H1 (cell line): ENCODE measurements at regions not wholly inside any gene's neighbourhood (a gene's known extent, or its start where the extent isn't known, plus 50 kb on each side); places are given as distances from the start of the nearest gene placed in this dataset.

Experiments
- CTCF ChIA-PET: fragments of 300-600 bp; sonication (Branson Sonifier 250); formaldehyde crosslinking; loops from one replicate; lab custom pipeline; 2021; ENCODE audit not compliant: partially characterized antibody; lab: Charles Lee
- POLR2A ChIA-PET: fragments of 300-600 bp; sonication (Branson Sonifier 250); formaldehyde crosslinking; loops from one replicate; lab custom pipeline; 2021; ENCODE audit warnings: inconsistent platforms; ENCODE audit not compliant: partially characterized antibody; lab: Charles Lee
- DNase-seq, 2 experiments: peaks; one replicate each; pipeline versions ENCODE4 v3.0.0 to v3.0.0-alpha.2; 2010 to 2022; ENCODE audit warnings: low spot score in 2 of 2, low read depth in 1 of 2, mixed read lengths in 1 of 2
- FAIRE-seq: peaks from 2 replicates; lab custom pipeline; 2011; peaks lifted over from hg19 to GRCh38; lab: Jason Lieb, UNC
- H2AFZ ChIP-seq: 2 replicates; pipeline ENCODE4 v1.8.1; 2012; ENCODE audit warnings: low read length, inconsistent platforms
- H2AK5ac ChIP-seq: 2 replicates; pipeline ENCODE4 v1.6.1; 2013; ENCODE audit warnings: low read depth, low read length
- H2BK120ac ChIP-seq: replicated peaks from 2 replicates; pipeline ENCODE3; 2013; ENCODE audit warnings: low read depth, low read length, inconsistent platforms
- H2BK12ac ChIP-seq: 2 replicates; pipeline ENCODE4 v1.6.1; 2013; ENCODE audit warnings: low read depth, low read length
- H2BK15ac ChIP-seq: 2 replicates; pipeline ENCODE4 v1.6.1; 2013; ENCODE audit warnings: low read length
- H2BK20ac ChIP-seq: 2 replicates; pipeline ENCODE4 v1.6.1; 2013; ENCODE audit warnings: low read length
- H2BK5ac ChIP-seq: 2 replicates; pipeline ENCODE4 v1.6.1; 2013; ENCODE audit warnings: low read depth, low read length
- H3K14ac ChIP-seq: 2 replicates; pipeline ENCODE4 v1.6.1; 2013; ENCODE audit warnings: inconsistent platforms; ENCODE audit not compliant: insufficient read length
- H3K18ac ChIP-seq: 2 replicates; pipeline ENCODE4 v1.6.1; 2013; ENCODE audit warnings: low read length; ENCODE audit errors: extremely low read depth
- H3K23ac ChIP-seq: 2 replicates; pipeline ENCODE4 v1.6.1; 2013; ENCODE audit warnings: inconsistent platforms; ENCODE audit not compliant: insufficient read length
- H3K23me2 ChIP-seq: 2 replicates; pipeline ENCODE4 v1.6.1; 2013; ENCODE audit warnings: low read depth, low read length
- H3K27ac ChIP-seq: 2 replicates; pipeline ENCODE4 v1.6.1; 2011; ENCODE audit warnings: low read depth, low read length, inconsistent platforms
- H3K27me3 ChIP-seq, 4 experiments: replicated peaks in 1 of 4; 1 replicate in 1 of 4; 2 replicates in 3 of 4; pipeline versions ENCODE4 v1.6.1 to v1.8.1; 2011 to 2013; ENCODE audit warnings: low read length in 3 of 4, mild to moderate bottlenecking in 3 of 4, inconsistent platforms in 2 of 4, mixed read lengths in 2 of 4, moderate library complexity in 1 of 4; ENCODE audit not compliant: control insufficient read depth in 3 of 4, insufficient read depth in 3 of 4; ENCODE audit errors: extremely low read depth in 1 of 4
- H3K36me3 ChIP-seq, 4 experiments: 2 replicates each; pipeline versions ENCODE4 v1.6.1 to v1.8.1; 2011 to 2013; ENCODE audit warnings: mild to moderate bottlenecking in 4 of 4, low read length in 3 of 4, moderate library complexity in 2 of 4, control low read depth in 1 of 4, inconsistent platforms in 1 of 4; ENCODE audit not compliant: insufficient read depth in 4 of 4, control insufficient read depth in 2 of 4
- H3K4ac ChIP-seq: replicated peaks from 2 replicates; pipeline ENCODE3; 2013; ENCODE audit warnings: low read length, low read depth, mixed read lengths, inconsistent platforms; ENCODE audit not compliant: insufficient read length
- H3K4me1 ChIP-seq, 4 experiments: replicated peaks in 1 of 4; 1 replicate in 1 of 4; 2 replicates in 3 of 4; pipeline versions ENCODE4 v1.6.1 to v1.8.1; 2011 to 2013; ENCODE audit warnings: low read length in 3 of 4, inconsistent platforms in 2 of 4, mixed read lengths in 1 of 4; ENCODE audit not compliant: insufficient read depth in 4 of 4, control insufficient read depth in 3 of 4
- H3K4me2 ChIP-seq, 2 experiments: 2 replicates each; pipeline versions ENCODE4 v1.6.1 to v1.8.1; 2011 to 2013; ENCODE audit warnings: low read depth in 2 of 2, low read length in 2 of 2, control low read depth in 1 of 2, inconsistent platforms in 1 of 2, mild to moderate bottlenecking in 1 of 2; ENCODE audit not compliant: insufficient read depth in 1 of 2
- H3K4me3 ChIP-seq, 4 experiments: fragments of 200-600, 300-600 bp in 1 of 4; sonication (generic), shearing (Covaris generic), sonication (Bioruptor Twin) in 1 of 4; 2 replicates each; pipeline versions ENCODE4 v1.5.1 to v1.8.1; 2011 to 2016; ENCODE audit warnings: low read length in 4 of 4, low read depth in 3 of 4, control low read depth in 2 of 4, inconsistent platforms in 2 of 4, mild to moderate bottlenecking in 2 of 4, mixed read lengths in 1 of 4, moderate library complexity in 1 of 4; ENCODE audit not compliant: insufficient read depth in 2 of 4; ENCODE audit errors: extremely low read depth in 1 of 4
- H3K56ac ChIP-seq: replicated peaks from 2 replicates; pipeline ENCODE3; 2013; ENCODE audit warnings: low read depth, mild to moderate bottlenecking, mixed read lengths, low read length, inconsistent platforms; ENCODE audit not compliant: insufficient read length
- H3K79me1 ChIP-seq: 2 replicates; pipeline ENCODE4 v1.6.1; 2013; ENCODE audit warnings: low read depth, low read length, control low read depth
- H3K79me2 ChIP-seq, 2 experiments: 2 replicates each; pipeline versions ENCODE4 v1.6.1 to v1.8.1; 2012 to 2013; ENCODE audit warnings: low read length in 2 of 2, mild to moderate bottlenecking in 2 of 2, inconsistent platforms in 1 of 2; ENCODE audit not compliant: insufficient read depth in 2 of 2, control insufficient read depth in 1 of 2
- H3K9ac ChIP-seq, 4 experiments: replicated peaks in 1 of 4; 1 replicate in 1 of 4; 2 replicates in 3 of 4; pipeline versions ENCODE4 v1.6.1 to v1.8.1; 2011 to 2013; ENCODE audit warnings: low read depth in 3 of 4, low read length in 3 of 4, control low read depth in 2 of 4, mild to moderate bottlenecking in 2 of 4, moderate library complexity in 2 of 4, inconsistent platforms in 1 of 4; ENCODE audit errors: extremely low read depth in 1 of 4
- H3K9me3 ChIP-seq, 2 experiments: 2 replicates each; pipeline versions ENCODE4 v1.6.1 to v1.8.1; 2012 to 2013; ENCODE audit warnings: mild to moderate bottlenecking in 2 of 2, moderate library complexity in 2 of 2, control low read depth in 1 of 2, inconsistent platforms in 1 of 2, low read depth in 1 of 2, low read length in 1 of 2, mixed read lengths in 1 of 2; ENCODE audit not compliant: insufficient read depth in 2 of 2
- H4K20me1 ChIP-seq, 2 experiments: replicated peaks in 1 of 2; 2 replicates each; pipeline versions ENCODE3 to v1.8.1; 2011 to 2013; ENCODE audit warnings: inconsistent platforms in 2 of 2, low read length in 2 of 2, mild to moderate bottlenecking in 1 of 2; ENCODE audit not compliant: insufficient read depth in 2 of 2, control insufficient read depth in 1 of 2
- H4K5ac ChIP-seq: 2 replicates; pipeline ENCODE4 v1.6.1; 2013; ENCODE audit warnings: low read length, low read depth, mixed read lengths, inconsistent platforms; ENCODE audit not compliant: insufficient read length
- H4K8ac ChIP-seq: 2 replicates; pipeline ENCODE4 v1.8.0; 2013; ENCODE audit warnings: mild to moderate bottlenecking, moderate library complexity, low read length, inconsistent platforms; ENCODE audit not compliant: insufficient read depth; ENCODE audit errors: extremely low read depth
- H4K91ac ChIP-seq: replicated peaks from 2 replicates; pipeline ENCODE3; 2013; ENCODE audit warnings: low read length, mixed read lengths, inconsistent platforms; ENCODE audit not compliant: insufficient read length
- CHD2 ChIP-seq: IDR thresholded peaks from 2 replicates; pipeline ENCODE4 v1.6.1; 2012; ENCODE audit warnings: low read length, improper control_type of control experiment
- CTBP2 ChIP-seq: IDR thresholded peaks from 2 replicates; pipeline ENCODE4 v1.7.0; 2011; ENCODE audit warnings: borderline replicate concordance, mild to moderate bottlenecking, moderate library complexity, mixed read lengths, low read length; ENCODE audit not compliant: insufficient read depth, insufficient read length
- POLR2AphosphoS5 ChIP-seq: IDR thresholded peaks from 2 replicates; pipeline ENCODE4 v1.6.1; 2011; ENCODE audit warnings: low read depth, low read length
- RNF2 ChIP-seq: fragments of 200-900, 300-1000 bp; sonication (generic); IDR thresholded peaks from 2 replicates; pipeline ENCODE4 v1.7.1; 2016; ENCODE audit warnings: borderline replicate concordance, low read depth, mild to moderate bottlenecking, antibody characterized with exemption, low read length; ENCODE audit not compliant: poor library complexity, severe bottlenecking; ENCODE audit errors: missing control alignments
- SP2 ChIP-seq: IDR thresholded peaks from 2 replicates; pipeline ENCODE4 v1.6.1; 2012; ENCODE audit warnings: mild to moderate bottlenecking, low read length, inconsistent platforms
- whole genome bisulfite sequencing, 2 experiments: shearing (Covaris generic) in 1 of 2; methylation state at CpG; one replicate each; pipeline versions ENCODE4 v1.1.6 to v1.1.7; 2013 to 2015; ENCODE audit warnings: low lambda C conversion rate in 2 of 2, mixed read lengths in 2 of 2, inconsistent platforms in 1 of 2, low coverage in 1 of 2, missing lambda C conversion rate in 1 of 2; ENCODE audit not compliant: insufficient replicate concordance in 2 of 2, insufficient coverage in 1 of 2, insufficient read length in 1 of 2; ENCODE audit errors: extremely low coverage in 1 of 2, missing lambda C conversion rate in 1 of 2; 5-methylcytosine and 5-hydroxymethylcytosine counted together
- TF ChIP-seq, protein P1 (sequence below): IDR thresholded peaks from 2 replicates; pipeline ENCODE4 v1.6.1; 2012; ENCODE audit warnings: inconsistent platforms

GRCh38 chr3:4234889-4235288, 68.3 kb upstream of the SETMAR start:
- no peak overlapping the region for H3K27ac ChIP-seq
- no peak overlapping the region for H2BK20ac ChIP-seq
- H3K4me1 ChIP-seq = peaks cover 0 to 3% (median under 1%) of the 10 kb centered on the region in 4 experiments; a peak in 4 of 7 replicates
- H3K9ac ChIP-seq = no peak overlapping the region
- H3K23me2 ChIP-seq = no peaks in the 10 kb centered on the region
- ChIA-PET POLR2A (no interaction called here), CTCF (no interaction called here)
- no peak overlapping the region for H2BK120ac ChIP-seq
- H4K5ac ChIP-seq = no peak overlapping the region
- peaks cover 2 to 10% (median 8%) of the 10 kb centered on the region in 4 experiments; a peak in 5 of 7 replicates for H3K27me3 ChIP-seq
- WGBS, 2 experiments = 84% methylated on average over 2 of the region's 2 CpGs; no CpG with 5 or more reads in 1 of the 2 experiments
- no peak overlapping the region for H3K4me3 ChIP-seq
- no peaks in the 10 kb centered on the region for H3K79me2 ChIP-seq
- H4K91ac ChIP-seq = no peak overlapping the region
- H3K36me3 ChIP-seq = no peaks in the 10 kb centered on the region
- H2AK5ac ChIP-seq = no peak overlapping the region
- no peak overlapping the region for H2BK15ac ChIP-seq
- no peaks in the 10 kb centered on the region for H3K79me1 ChIP-seq
- no peak overlapping the region for H3K18ac ChIP-seq
- no peak overlapping the region for H2BK12ac ChIP-seq
- DNase-seq (no peak), FAIRE-seq (no peak)
- no peaks in the 10 kb centered on the region for H4K20me1 ChIP-seq
- H3K4ac ChIP-seq = no peak overlapping the region
- no peak overlapping the region for H2AFZ ChIP-seq
- no peak overlapping the region for H4K8ac ChIP-seq
- no peak overlapping the region for H2BK5ac ChIP-seq
- H3K4me2 ChIP-seq = no peak overlapping the region
- no peak overlapping the region for H3K56ac ChIP-seq
- no peak overlapping the region for H3K14ac ChIP-seq
- H3K9me3 ChIP-seq = no peaks in the 10 kb centered on the region
- no peak overlapping the region for H3K23ac ChIP-seq
- no peak for TF ChIP-seq SP2
- TF ChIP-seq CTBP2 = no peak
- no peak for TF ChIP-seq POLR2AphosphoS5
- TF ChIP-seq CHD2 = no peak
- TF ChIP-seq RNF2 = no peak
- TF ChIP-seq, protein P1, sequence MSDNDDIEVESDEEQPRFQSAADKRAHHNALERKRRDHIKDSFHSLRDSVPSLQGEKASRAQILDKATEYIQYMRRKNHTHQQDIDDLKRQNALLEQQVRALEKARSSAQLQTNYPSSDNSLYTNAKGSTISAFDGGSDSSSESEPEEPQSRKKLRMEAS = no peak
